ENCODE measurements at regions not wholly inside any gene's neighbourhood (a gene's known extent, or its start where the extent isn't known, plus 50 kb on each side); places are given as distances from the start of the nearest gene placed in this dataset.
A peak's percentile ranks its signal among the peaks of the same experiment; 100 is the strongest.

DNA sequence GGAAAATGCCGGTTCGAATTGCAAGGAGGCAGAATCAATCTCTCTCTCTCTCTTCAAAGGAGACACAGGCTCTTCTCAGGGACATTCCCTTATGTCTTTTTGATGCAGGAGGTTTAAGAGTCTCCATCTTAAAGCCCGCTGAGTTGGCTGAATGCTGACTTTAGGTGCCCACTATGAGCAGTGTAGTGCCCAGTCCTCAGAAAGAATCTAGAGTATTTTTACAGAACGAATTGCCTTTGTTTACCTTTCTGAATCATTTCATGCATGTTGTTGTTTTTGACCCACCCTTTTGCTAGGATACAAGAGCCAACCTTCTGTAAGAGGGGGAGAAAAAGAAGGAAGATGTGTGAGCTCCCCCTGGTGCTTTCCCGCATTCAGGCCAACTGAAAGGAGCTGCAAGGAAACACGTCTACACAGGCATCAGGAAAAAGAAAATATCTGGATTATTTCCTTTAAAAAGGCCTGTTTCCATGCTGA is 193.5 kb upstream of the TCF4 start:
- 46% methylated on average over 5 of the region's 6 CpGs for WGBS (ENCODE audit: insufficient coverage, low coverage, missing lambda C conversion rate)
- FAIRE-seq (peak; percentile 82), DNase-seq (ENCODE audit: extremely low read depth in 1 of 4, low spot score in 3 of 4) (peak in 3 of 4 experiments; percentile 11 to 54 (median 42)), ATAC-seq (peak; percentile 75; the same call in 2 of the 3 replicates)
- Histone ChIP-seq H3K79me2 (ENCODE audit: control insufficient read depth, insufficient read depth, low read length) (no peaks in the 10 kb centered on the region), H3K27ac (ENCODE audit: extremely low read depth, low read depth, low read length) (no peak overlapping the region), H3K36me3 (ENCODE audit: control insufficient read depth, insufficient read depth, low read length) (no peaks in the 10 kb centered on the region), H3K4me2 (ENCODE audit: insufficient read depth, low read length) (no peak overlapping the region), H3K4me3 (no peak overlapping the region), H3K27me3 (ENCODE audit: control insufficient read depth in 2 of 2, insufficient read depth in 2 of 2, low read length in 2 of 2) (no peaks in the 10 kb centered on the region), H2AFZ (ENCODE audit: low read depth, low read length) (no peak overlapping the region), H3K9me1 (ENCODE audit: control insufficient read depth, insufficient read depth, low read length) (no peaks in the 10 kb centered on the region), H3K9me3 (replicated peaks; ENCODE audit: control insufficient read depth, insufficient read depth, low read depth, low read length) (no peaks in the 10 kb centered on the region; the same call in 1 of the 2 replicates), H4K20me1 (replicated peaks; ENCODE audit: control insufficient read depth, insufficient read depth, low read length) (no peaks in the 10 kb centered on the region), H3K4me1 (replicated peaks in 1 of 2; ENCODE audit: control insufficient read depth in 2 of 2, insufficient read depth in 2 of 2, low read length in 2 of 2) (peaks cover 3 to 10% of the 10 kb centered on the region in 2 experiments; a peak in 4 of 5 replicates), H3K9ac (ENCODE audit: insufficient read depth in 1 of 2, low read depth in 2 of 2, low read length in 2 of 2) (no peak overlapping the region)
- no TSS peak for BruUV-seq (replicated peaks)
- in situ Hi-C loops (cut with MboI), result loop anchor here (25.0 kb wide), 1 partner anchor 544 kb away; no protein-coding TSS in a partner anchor
- ChIA-PET CTCF (ENCODE audit: low intra/inter-chr PET ratio) (interaction anchor here (1.0 to 1.8 kb wide), 3 partner anchors 204 to 547 kb away, joined by 3 to 12 read pairs (median 8); no protein-coding TSS in a partner anchor), POLR2A (interaction anchor here (1.0 kb wide), 1 partner anchor 440 kb away, joined by 4 read pairs; no protein-coding TSS in a partner anchor)
- intact Hi-C loops (cut with micrococcal nuclease), result loop anchor here (1.0 to 10.0 kb wide), 5 partner anchors 193 to 793 kb away; partner anchors contain the start of gene TCF4
- TF ChIP-seq RAD51 (IDR thresholded peaks at IDR 0.05; ENCODE audit: borderline replicate concordance, low read depth), result no peak
- TF ChIP-seq JUNB (CRISPR knock-in tag; conservative IDR thresholded peaks at IDR 0.05), result no peak
- TF ChIP-seq, protein P1, sequence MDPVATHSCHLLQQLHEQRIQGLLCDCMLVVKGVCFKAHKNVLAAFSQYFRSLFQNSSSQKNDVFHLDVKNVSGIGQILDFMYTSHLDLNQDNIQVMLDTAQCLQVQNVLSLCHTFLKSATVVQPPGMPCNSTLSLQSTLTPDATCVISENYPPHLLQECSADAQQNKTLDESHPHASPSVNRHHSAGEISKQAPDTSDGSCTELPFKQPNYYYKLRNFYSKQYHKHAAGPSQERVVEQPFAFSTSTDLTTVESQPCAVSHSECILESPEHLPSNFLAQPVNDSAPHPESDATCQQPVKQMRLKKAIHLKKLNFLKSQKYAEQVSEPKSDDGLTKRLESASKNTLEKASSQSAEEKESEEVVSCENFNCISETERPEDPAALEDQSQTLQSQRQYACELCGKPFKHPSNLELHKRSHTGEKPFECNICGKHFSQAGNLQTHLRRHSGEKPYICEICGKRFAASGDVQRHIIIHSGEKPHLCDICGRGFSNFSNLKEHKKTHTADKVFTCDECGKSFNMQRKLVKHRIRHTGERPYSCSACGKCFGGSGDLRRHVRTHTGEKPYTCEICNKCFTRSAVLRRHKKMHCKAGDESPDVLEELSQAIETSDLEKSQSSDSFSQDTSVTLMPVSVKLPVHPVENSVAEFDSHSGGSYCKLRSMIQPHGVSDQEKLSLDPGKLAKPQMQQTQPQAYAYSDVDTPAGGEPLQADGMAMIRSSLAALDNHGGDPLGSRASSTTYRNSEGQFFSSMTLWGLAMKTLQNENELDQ (CRISPR knock-in tag; IDR thresholded peaks at IDR 0.05; ENCODE audit: borderline replicate concordance), result no peak
- TF ChIP-seq, protein P2, sequence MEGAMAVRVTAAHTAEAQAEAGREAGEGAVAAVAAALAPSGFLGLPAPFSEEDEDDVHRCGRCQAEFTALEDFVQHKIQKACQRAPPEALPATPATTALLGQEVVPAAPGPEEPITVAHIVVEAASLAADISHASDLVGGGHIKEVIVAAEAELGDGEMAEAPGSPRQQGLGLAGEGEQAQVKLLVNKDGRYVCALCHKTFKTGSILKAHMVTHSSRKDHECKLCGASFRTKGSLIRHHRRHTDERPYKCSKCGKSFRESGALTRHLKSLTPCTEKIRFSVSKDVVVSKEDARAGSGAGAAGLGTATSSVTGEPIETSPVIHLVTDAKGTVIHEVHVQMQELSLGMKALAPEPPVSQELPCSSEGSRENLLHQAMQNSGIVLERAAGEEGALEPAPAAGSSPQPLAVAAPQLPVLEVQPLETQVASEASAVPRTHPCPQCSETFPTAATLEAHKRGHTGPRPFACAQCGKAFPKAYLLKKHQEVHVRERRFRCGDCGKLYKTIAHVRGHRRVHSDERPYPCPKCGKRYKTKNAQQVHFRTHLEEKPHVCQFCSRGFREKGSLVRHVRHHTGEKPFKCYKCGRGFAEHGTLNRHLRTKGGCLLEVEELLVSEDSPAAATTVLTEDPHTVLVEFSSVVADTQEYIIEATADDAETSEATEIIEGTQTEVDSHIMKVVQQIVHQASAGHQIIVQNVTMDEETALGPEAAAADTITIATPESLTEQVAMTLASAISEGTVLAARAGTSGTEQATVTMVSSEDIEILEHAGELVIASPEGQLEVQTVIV (CRISPR knock-in tag; IDR thresholded peaks at IDR 0.05; ENCODE audit: borderline replicate concordance), result no peak
- TF ChIP-seq, protein P3, sequence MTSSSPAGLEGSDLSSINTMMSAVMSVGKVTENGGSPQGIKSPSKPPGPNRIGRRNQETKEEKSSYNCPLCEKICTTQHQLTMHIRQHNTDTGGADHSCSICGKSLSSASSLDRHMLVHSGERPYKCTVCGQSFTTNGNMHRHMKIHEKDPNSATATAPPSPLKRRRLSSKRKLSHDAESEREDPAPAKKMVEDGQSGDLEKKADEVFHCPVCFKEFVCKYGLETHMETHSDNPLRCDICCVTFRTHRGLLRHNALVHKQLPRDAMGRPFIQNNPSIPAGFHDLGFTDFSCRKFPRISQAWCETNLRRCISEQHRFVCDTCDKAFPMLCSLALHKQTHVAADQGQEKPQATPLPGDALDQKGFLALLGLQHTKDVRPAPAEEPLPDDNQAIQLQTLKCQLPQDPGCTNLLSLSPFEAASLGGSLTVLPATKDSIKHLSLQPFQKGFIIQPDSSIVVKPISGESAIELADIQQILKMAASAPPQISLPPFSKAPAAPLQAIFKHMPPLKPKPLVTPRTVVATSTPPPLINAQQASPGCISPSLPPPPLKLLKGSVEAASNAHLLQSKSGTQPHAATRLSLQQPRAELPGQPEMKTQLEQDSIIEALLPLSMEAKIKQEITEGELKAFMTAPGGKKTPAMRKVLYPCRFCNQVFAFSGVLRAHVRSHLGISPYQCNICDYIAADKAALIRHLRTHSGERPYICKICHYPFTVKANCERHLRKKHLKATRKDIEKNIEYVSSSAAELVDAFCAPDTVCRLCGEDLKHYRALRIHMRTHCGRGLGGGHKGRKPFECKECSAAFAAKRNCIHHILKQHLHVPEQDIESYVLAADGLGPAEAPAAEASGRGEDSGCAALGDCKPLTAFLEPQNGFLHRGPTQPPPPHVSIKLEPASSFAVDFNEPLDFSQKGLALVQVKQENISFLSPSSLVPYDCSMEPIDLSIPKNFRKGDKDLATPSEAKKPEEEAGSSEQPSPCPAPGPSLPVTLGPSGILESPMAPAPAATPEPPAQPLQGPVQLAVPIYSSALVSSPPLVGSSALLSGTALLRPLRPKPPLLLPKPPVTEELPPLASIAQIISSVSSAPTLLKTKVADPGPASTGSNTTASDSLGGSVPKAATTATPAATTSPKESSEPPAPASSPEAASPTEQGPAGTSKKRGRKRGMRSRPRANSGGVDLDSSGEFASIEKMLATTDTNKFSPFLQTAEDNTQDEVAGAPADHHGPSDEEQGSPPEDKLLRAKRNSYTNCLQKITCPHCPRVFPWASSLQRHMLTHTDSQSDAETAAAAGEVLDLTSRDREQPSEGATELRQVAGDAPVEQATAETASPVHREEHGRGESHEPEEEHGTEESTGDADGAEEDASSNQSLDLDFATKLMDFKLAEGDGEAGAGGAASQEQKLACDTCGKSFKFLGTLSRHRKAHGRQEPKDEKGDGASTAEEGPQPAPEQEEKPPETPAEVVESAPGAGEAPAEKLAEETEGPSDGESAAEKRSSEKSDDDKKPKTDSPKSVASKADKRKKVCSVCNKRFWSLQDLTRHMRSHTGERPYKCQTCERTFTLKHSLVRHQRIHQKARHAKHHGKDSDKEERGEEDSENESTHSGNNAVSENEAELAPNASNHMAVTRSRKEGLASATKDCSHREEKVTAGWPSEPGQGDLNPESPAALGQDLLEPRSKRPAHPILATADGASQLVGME (CRISPR knock-in tag; IDR thresholded peaks at IDR 0.05), result no peak
- peak; percentile 84 for TF ChIP-seq ARID2 (IDR thresholded peaks at IDR 0.05)
- TF ChIP-seq, protein P4, sequence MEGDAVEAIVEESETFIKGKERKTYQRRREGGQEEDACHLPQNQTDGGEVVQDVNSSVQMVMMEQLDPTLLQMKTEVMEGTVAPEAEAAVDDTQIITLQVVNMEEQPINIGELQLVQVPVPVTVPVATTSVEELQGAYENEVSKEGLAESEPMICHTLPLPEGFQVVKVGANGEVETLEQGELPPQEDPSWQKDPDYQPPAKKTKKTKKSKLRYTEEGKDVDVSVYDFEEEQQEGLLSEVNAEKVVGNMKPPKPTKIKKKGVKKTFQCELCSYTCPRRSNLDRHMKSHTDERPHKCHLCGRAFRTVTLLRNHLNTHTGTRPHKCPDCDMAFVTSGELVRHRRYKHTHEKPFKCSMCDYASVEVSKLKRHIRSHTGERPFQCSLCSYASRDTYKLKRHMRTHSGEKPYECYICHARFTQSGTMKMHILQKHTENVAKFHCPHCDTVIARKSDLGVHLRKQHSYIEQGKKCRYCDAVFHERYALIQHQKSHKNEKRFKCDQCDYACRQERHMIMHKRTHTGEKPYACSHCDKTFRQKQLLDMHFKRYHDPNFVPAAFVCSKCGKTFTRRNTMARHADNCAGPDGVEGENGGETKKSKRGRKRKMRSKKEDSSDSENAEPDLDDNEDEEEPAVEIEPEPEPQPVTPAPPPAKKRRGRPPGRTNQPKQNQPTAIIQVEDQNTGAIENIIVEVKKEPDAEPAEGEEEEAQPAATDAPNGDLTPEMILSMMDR (IDR thresholded peaks at IDR 0.05 in 2 of 3, conservative IDR thresholded peaks at IDR 0.05 in 1 of 3; ENCODE audit: insufficient read depth in 2 of 3, low read depth in 1 of 3, low read length in 3 of 3), result peak; percentile 49 to 66 (median 64); a peak in 5 of 6 replicates
- no peak for TF ChIP-seq SMAD3 (CRISPR knock-in tag; conservative IDR thresholded peaks at IDR 0.05)
